H1 (cell line): ENCODE measurements at regions not wholly inside any gene's neighbourhood (a gene's known extent, or its start where the extent isn't known, plus 50 kb on each side); places are given as distances from the start of the nearest gene placed in this dataset.

Experiments used
- CTCF ChIA-PET: fragments of 300-600 bp; sonication (Branson Sonifier 250); formaldehyde crosslinking; loops from one replicate; lab custom pipeline; 2021; ENCODE audit not compliant: partially characterized antibody; lab: Charles Lee
- POLR2A ChIA-PET: fragments of 300-600 bp; sonication (Branson Sonifier 250); formaldehyde crosslinking; loops from one replicate; lab custom pipeline; 2021; ENCODE audit warnings: inconsistent platforms; ENCODE audit not compliant: partially characterized antibody; lab: Charles Lee
- DNase-seq, 2 experiments: peaks; one replicate each; pipeline versions ENCODE4 v3.0.0 to v3.0.0-alpha.2; 2010 to 2022; ENCODE audit warnings: low spot score in 2 of 2, low read depth in 1 of 2, mixed read lengths in 1 of 2
- FAIRE-seq: peaks from 2 replicates; lab custom pipeline; 2011; peaks lifted over from hg19 to GRCh38; lab: Jason Lieb, UNC
- H2AFZ ChIP-seq: 2 replicates; pipeline ENCODE4 v1.8.1; 2012; ENCODE audit warnings: low read length, inconsistent platforms
- H2AK5ac ChIP-seq: 2 replicates; pipeline ENCODE4 v1.6.1; 2013; ENCODE audit warnings: low read depth, low read length
- H2BK120ac ChIP-seq: replicated peaks from 2 replicates; pipeline ENCODE3; 2013; ENCODE audit warnings: low read depth, low read length, inconsistent platforms
- H2BK12ac ChIP-seq: 2 replicates; pipeline ENCODE4 v1.6.1; 2013; ENCODE audit warnings: low read depth, low read length
- H2BK15ac ChIP-seq: 2 replicates; pipeline ENCODE4 v1.6.1; 2013; ENCODE audit warnings: low read length
- H2BK20ac ChIP-seq: 2 replicates; pipeline ENCODE4 v1.6.1; 2013; ENCODE audit warnings: low read length
- H2BK5ac ChIP-seq: 2 replicates; pipeline ENCODE4 v1.6.1; 2013; ENCODE audit warnings: low read depth, low read length
- H3K14ac ChIP-seq: 2 replicates; pipeline ENCODE4 v1.6.1; 2013; ENCODE audit warnings: inconsistent platforms; ENCODE audit not compliant: insufficient read length
- H3K18ac ChIP-seq: 2 replicates; pipeline ENCODE4 v1.6.1; 2013; ENCODE audit warnings: low read length; ENCODE audit errors: extremely low read depth
- H3K23ac ChIP-seq: 2 replicates; pipeline ENCODE4 v1.6.1; 2013; ENCODE audit warnings: inconsistent platforms; ENCODE audit not compliant: insufficient read length
- H3K23me2 ChIP-seq: 2 replicates; pipeline ENCODE4 v1.6.1; 2013; ENCODE audit warnings: low read depth, low read length
- H3K27ac ChIP-seq: 2 replicates; pipeline ENCODE4 v1.6.1; 2011; ENCODE audit warnings: low read depth, low read length, inconsistent platforms
- H3K27me3 ChIP-seq, 4 experiments: replicated peaks in 1 of 4; 1 replicate in 1 of 4; 2 replicates in 3 of 4; pipeline versions ENCODE4 v1.6.1 to v1.8.1; 2011 to 2013; ENCODE audit warnings: low read length in 3 of 4, mild to moderate bottlenecking in 3 of 4, inconsistent platforms in 2 of 4, mixed read lengths in 2 of 4, moderate library complexity in 1 of 4; ENCODE audit not compliant: control insufficient read depth in 3 of 4, insufficient read depth in 3 of 4; ENCODE audit errors: extremely low read depth in 1 of 4
- H3K36me3 ChIP-seq, 4 experiments: 2 replicates each; pipeline versions ENCODE4 v1.6.1 to v1.8.1; 2011 to 2013; ENCODE audit warnings: mild to moderate bottlenecking in 4 of 4, low read length in 3 of 4, moderate library complexity in 2 of 4, control low read depth in 1 of 4, inconsistent platforms in 1 of 4; ENCODE audit not compliant: insufficient read depth in 4 of 4, control insufficient read depth in 2 of 4
- H3K4ac ChIP-seq: replicated peaks from 2 replicates; pipeline ENCODE3; 2013; ENCODE audit warnings: low read length, low read depth, mixed read lengths, inconsistent platforms; ENCODE audit not compliant: insufficient read length
- H3K4me1 ChIP-seq, 4 experiments: replicated peaks in 1 of 4; 1 replicate in 1 of 4; 2 replicates in 3 of 4; pipeline versions ENCODE4 v1.6.1 to v1.8.1; 2011 to 2013; ENCODE audit warnings: low read length in 3 of 4, inconsistent platforms in 2 of 4, mixed read lengths in 1 of 4; ENCODE audit not compliant: insufficient read depth in 4 of 4, control insufficient read depth in 3 of 4
- H3K4me2 ChIP-seq, 2 experiments: 2 replicates each; pipeline versions ENCODE4 v1.6.1 to v1.8.1; 2011 to 2013; ENCODE audit warnings: low read depth in 2 of 2, low read length in 2 of 2, control low read depth in 1 of 2, inconsistent platforms in 1 of 2, mild to moderate bottlenecking in 1 of 2; ENCODE audit not compliant: insufficient read depth in 1 of 2
- H3K4me3 ChIP-seq, 4 experiments: fragments of 200-600, 300-600 bp in 1 of 4; sonication (generic), shearing (Covaris generic), sonication (Bioruptor Twin) in 1 of 4; 2 replicates each; pipeline versions ENCODE4 v1.5.1 to v1.8.1; 2011 to 2016; ENCODE audit warnings: low read length in 4 of 4, low read depth in 3 of 4, control low read depth in 2 of 4, inconsistent platforms in 2 of 4, mild to moderate bottlenecking in 2 of 4, mixed read lengths in 1 of 4, moderate library complexity in 1 of 4; ENCODE audit not compliant: insufficient read depth in 2 of 4; ENCODE audit errors: extremely low read depth in 1 of 4
- H3K56ac ChIP-seq: replicated peaks from 2 replicates; pipeline ENCODE3; 2013; ENCODE audit warnings: low read depth, mild to moderate bottlenecking, mixed read lengths, low read length, inconsistent platforms; ENCODE audit not compliant: insufficient read length
- H3K79me1 ChIP-seq: 2 replicates; pipeline ENCODE4 v1.6.1; 2013; ENCODE audit warnings: low read depth, low read length, control low read depth
- H3K79me2 ChIP-seq, 2 experiments: 2 replicates each; pipeline versions ENCODE4 v1.6.1 to v1.8.1; 2012 to 2013; ENCODE audit warnings: low read length in 2 of 2, mild to moderate bottlenecking in 2 of 2, inconsistent platforms in 1 of 2; ENCODE audit not compliant: insufficient read depth in 2 of 2, control insufficient read depth in 1 of 2
- H3K9ac ChIP-seq, 4 experiments: replicated peaks in 1 of 4; 1 replicate in 1 of 4; 2 replicates in 3 of 4; pipeline versions ENCODE4 v1.6.1 to v1.8.1; 2011 to 2013; ENCODE audit warnings: low read depth in 3 of 4, low read length in 3 of 4, control low read depth in 2 of 4, mild to moderate bottlenecking in 2 of 4, moderate library complexity in 2 of 4, inconsistent platforms in 1 of 4; ENCODE audit errors: extremely low read depth in 1 of 4
- H3K9me3 ChIP-seq, 2 experiments: 2 replicates each; pipeline versions ENCODE4 v1.6.1 to v1.8.1; 2012 to 2013; ENCODE audit warnings: mild to moderate bottlenecking in 2 of 2, moderate library complexity in 2 of 2, control low read depth in 1 of 2, inconsistent platforms in 1 of 2, low read depth in 1 of 2, low read length in 1 of 2, mixed read lengths in 1 of 2; ENCODE audit not compliant: insufficient read depth in 2 of 2
- H4K20me1 ChIP-seq, 2 experiments: replicated peaks in 1 of 2; 2 replicates each; pipeline versions ENCODE3 to v1.8.1; 2011 to 2013; ENCODE audit warnings: inconsistent platforms in 2 of 2, low read length in 2 of 2, mild to moderate bottlenecking in 1 of 2; ENCODE audit not compliant: insufficient read depth in 2 of 2, control insufficient read depth in 1 of 2
- H4K5ac ChIP-seq: 2 replicates; pipeline ENCODE4 v1.6.1; 2013; ENCODE audit warnings: low read length, low read depth, mixed read lengths, inconsistent platforms; ENCODE audit not compliant: insufficient read length
- H4K8ac ChIP-seq: 2 replicates; pipeline ENCODE4 v1.8.0; 2013; ENCODE audit warnings: mild to moderate bottlenecking, moderate library complexity, low read length, inconsistent platforms; ENCODE audit not compliant: insufficient read depth; ENCODE audit errors: extremely low read depth
- H4K91ac ChIP-seq: replicated peaks from 2 replicates; pipeline ENCODE3; 2013; ENCODE audit warnings: low read length, mixed read lengths, inconsistent platforms; ENCODE audit not compliant: insufficient read length
- CBX5 ChIP-seq: fragments of 300-800, 300-1000 bp; sonication (generic); IDR thresholded peaks from 2 replicates; pipeline ENCODE4 v1.7.1; 2016; ENCODE audit warnings: antibody characterized with exemption, low read length, low read depth
- CBX8 ChIP-seq: fragments of 300-800, 300-1000 bp; sonication (generic); IDR thresholded peaks from 2 replicates; pipeline ENCODE4 v1.7.1; 2016; ENCODE audit warnings: low read depth, low read length, borderline replicate concordance
- CHD1 ChIP-seq: IDR thresholded peaks from 2 replicates; pipeline ENCODE4 v1.6.1; 2012; ENCODE audit warnings: low read depth, low read length, improper control_type of control experiment
- EGR1 ChIP-seq: IDR thresholded peaks from 2 replicates; pipeline ENCODE4 v1.6.1; 2011; ENCODE audit warnings: low read depth, low read length, borderline replicate concordance
- KDM1A ChIP-seq: fragments of 200-600, 300-600 bp; sonication (generic); IDR thresholded peaks from 2 replicates; pipeline ENCODE4 v1.7.1; 2016; ENCODE audit warnings: mild to moderate bottlenecking, low read length, borderline replicate concordance
- MAFK ChIP-seq: IDR thresholded peaks from 2 replicates; pipeline ENCODE4 v1.6.1; 2012; ENCODE audit warnings: low read depth, mild to moderate bottlenecking, improper control_type of control experiment, low read length
- NANOG ChIP-seq: IDR thresholded peaks from 2 replicates; pipeline ENCODE4 v1.6.1; 2011; ENCODE audit warnings: low read length, low read depth, mild to moderate bottlenecking, inconsistent platforms; ENCODE audit not compliant: insufficient read depth, poor library complexity, severe bottlenecking
- NRF1 ChIP-seq: IDR thresholded peaks from 2 replicates; pipeline ENCODE4 v1.6.1; 2011; ENCODE audit warnings: mild to moderate bottlenecking, low read depth, low read length, improper control_type of control experiment
- POU5F1 ChIP-seq: IDR thresholded peaks from 2 replicates; pipeline ENCODE4 v1.6.1; 2011; ENCODE audit warnings: low read depth, mild to moderate bottlenecking, low read length, moderate library complexity
- SIX5 ChIP-seq: IDR thresholded peaks from 2 replicates; pipeline ENCODE4 v1.6.1; 2011; ENCODE audit warnings: mild to moderate bottlenecking, low read depth, low read length
- SP1 ChIP-seq: IDR thresholded peaks from 2 replicates; pipeline ENCODE4 v1.6.1; 2011; ENCODE audit warnings: low read depth, low read length
- TBP ChIP-seq: IDR thresholded peaks from 2 replicates; pipeline ENCODE4 v1.6.1; 2011; ENCODE audit warnings: low read depth, low read length, improper control_type of control experiment
- TEAD4 ChIP-seq: IDR thresholded peaks from 2 replicates; pipeline ENCODE4 v1.6.1; 2012; ENCODE audit warnings: low read depth, low read length, inconsistent platforms, mixed read lengths
- whole genome bisulfite sequencing, 2 experiments: shearing (Covaris generic) in 1 of 2; methylation state at CpG; one replicate each; pipeline versions ENCODE4 v1.1.6 to v1.1.7; 2013 to 2015; ENCODE audit warnings: low lambda C conversion rate in 2 of 2, mixed read lengths in 2 of 2, inconsistent platforms in 1 of 2, low coverage in 1 of 2, missing lambda C conversion rate in 1 of 2; ENCODE audit not compliant: insufficient replicate concordance in 2 of 2, insufficient coverage in 1 of 2, insufficient read length in 1 of 2; ENCODE audit errors: extremely low coverage in 1 of 2, missing lambda C conversion rate in 1 of 2; 5-methylcytosine and 5-hydroxymethylcytosine counted together

DNA sequence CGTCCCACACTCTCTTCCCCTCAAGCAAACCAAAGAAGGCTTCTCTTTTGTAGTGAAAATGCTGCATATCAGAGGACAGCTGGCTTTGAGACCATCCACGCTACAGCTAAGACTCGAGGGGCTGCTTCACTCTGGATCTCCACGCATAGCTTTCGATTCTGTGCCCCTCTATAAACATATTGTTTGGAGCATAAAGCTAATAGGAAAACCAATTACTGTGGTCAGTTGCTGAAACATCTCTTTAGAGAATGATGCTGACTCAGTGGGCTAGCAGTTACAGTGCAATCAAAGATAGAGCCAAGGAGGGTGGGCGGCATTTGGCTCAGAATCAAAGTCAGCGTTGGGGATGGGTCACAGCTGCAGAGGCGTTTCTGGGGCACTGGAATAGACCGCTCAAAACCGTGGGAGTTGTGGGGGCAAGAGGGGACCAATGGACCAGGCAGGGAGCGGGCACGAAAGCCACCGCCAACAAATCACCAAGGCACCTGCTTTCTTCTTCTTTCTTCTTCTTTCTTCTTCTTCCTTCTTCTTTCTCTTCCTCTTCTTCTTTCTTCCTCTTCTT is 76.7 kb downstream of the RASL11A start:
- 70% methylated on average over 11 of the region's 13 CpGs; no CpG with 5 or more reads in 1 of the 2 experiments for WGBS, 2 experiments
- TF ChIP-seq CBX5 (no peak), EGR1 (no peak), KDM1A (no peak), NANOG (no peak), SIX5 (no peak), TBP (no peak), CBX8 (no peak), TEAD4 (no peak), CHD1 (no peak), NRF1 (no peak), MAFK (no peak), POU5F1 (no peak), SP1 (no peak)

More for the DNA sequence above, 76.7 kb downstream of the RASL11A start:
- H3K36me3 ChIP-seq, result no peaks in the 10 kb centered on the region
- no peak overlapping the region for H3K14ac ChIP-seq
- no peak overlapping the region for H3K4me2 ChIP-seq
- DNase-seq (no peak), FAIRE-seq (no peak)
- H3K9me3 ChIP-seq, result no peaks in the 10 kb centered on the region; a peak in 1 of 4 replicates
- no peak overlapping the region for H2BK20ac ChIP-seq
- H2BK15ac ChIP-seq, result no peak overlapping the region
- no peak overlapping the region for H2AFZ ChIP-seq
- no peak overlapping the region for H4K91ac ChIP-seq
- H4K20me1 ChIP-seq, result no peaks in the 10 kb centered on the region
- no peak overlapping the region for H4K8ac ChIP-seq
- no peak overlapping the region for H2BK5ac ChIP-seq
- no peaks in the 10 kb centered on the region for H3K27me3 ChIP-seq
- POLR2A ChIA-PET, result interaction anchor here (1.0 to 2.1 kb wide), 5 partner anchors 15 to 96 kb away, joined by 3 to 6 read pairs (median 4); partner anchors contain the start of gene RPL21
- no peak overlapping the region for H4K5ac ChIP-seq
- no peak overlapping the region for H2BK12ac ChIP-seq
- no peaks in the 10 kb centered on the region for H3K79me1 ChIP-seq
- CTCF ChIA-PET, result interaction anchor here (0.6 to 9.1 kb wide), 8 partner anchors 9 to 478 kb away, joined by 3 to 95 read pairs (median 4); partner anchors contain the start of gene RASL11A
- peaks cover 0 to 3% (median 0%) of the 10 kb centered on the region in 4 experiments; a peak in 1 of 7 replicates for H3K4me1 ChIP-seq
- no peaks in the 10 kb centered on the region for H3K79me2 ChIP-seq
- no peak overlapping the region for H3K18ac ChIP-seq
- no peak overlapping the region for H3K4ac ChIP-seq
- H3K9ac ChIP-seq, result no peak overlapping the region
- no peaks in the 10 kb centered on the region for H3K23me2 ChIP-seq
- H3K23ac ChIP-seq, result no peak overlapping the region
- no peak overlapping the region for H3K56ac ChIP-seq
- no peak overlapping the region for H2AK5ac ChIP-seq
- H2BK120ac ChIP-seq, result no peak overlapping the region
- no peak overlapping the region for H3K4me3 ChIP-seq
- no peak overlapping the region for H3K27ac ChIP-seq
